NCI-H510A (cell line): ENCODE measurements at regions not wholly inside any gene's neighbourhood (a gene's known extent, or its start where the extent isn't known, plus 50 kb on each side); places are given as distances from the start of the nearest gene placed in this dataset.

ENCODE experiments used
- DNase-seq: peaks from one replicate; lab custom pipeline; 2025; lab: John Stamatoyannopoulos, UW

DNA sequence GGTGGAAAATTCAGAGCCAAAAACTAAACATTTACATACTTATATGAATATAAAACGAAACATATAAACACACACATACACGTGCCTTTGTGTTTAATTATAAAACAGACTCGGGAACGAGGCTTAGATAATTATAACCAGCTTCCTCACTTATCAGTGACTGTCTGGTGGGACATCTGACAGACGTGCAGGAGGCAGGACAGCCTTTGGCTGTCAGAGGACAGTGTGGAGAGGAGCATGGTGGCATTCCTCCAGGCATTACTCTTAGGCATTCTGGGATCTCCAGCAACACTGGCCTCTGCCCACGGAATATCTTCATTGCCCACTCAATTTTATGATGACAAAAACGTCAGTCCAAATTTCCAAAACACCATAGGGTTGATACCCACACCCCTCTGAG is 262.2 kb upstream of the NFE2L3 start:
- DNase-seq: no peak

DNA sequence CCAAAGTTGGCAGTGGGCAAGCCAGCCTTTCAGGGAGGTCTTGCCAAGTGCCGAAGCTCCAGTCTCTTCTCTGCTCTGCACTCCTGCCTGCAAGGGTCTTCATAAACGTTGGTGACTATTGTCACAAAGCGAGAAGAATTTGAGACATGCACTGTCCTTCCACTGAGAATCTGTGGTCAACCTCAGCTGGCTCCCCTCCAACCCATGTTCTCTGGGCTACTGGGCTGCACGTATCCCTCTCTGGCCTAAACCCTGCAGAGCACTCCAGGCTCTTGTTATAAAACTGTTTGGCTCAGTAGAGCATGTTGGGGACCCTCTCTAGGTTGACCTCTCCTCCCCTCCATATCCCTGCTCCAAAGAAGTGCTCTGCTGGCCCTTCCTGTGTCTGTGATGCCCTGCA is 260.4 kb upstream of the NFE2L3 start:
- no peak for DNase-seq

DNA sequence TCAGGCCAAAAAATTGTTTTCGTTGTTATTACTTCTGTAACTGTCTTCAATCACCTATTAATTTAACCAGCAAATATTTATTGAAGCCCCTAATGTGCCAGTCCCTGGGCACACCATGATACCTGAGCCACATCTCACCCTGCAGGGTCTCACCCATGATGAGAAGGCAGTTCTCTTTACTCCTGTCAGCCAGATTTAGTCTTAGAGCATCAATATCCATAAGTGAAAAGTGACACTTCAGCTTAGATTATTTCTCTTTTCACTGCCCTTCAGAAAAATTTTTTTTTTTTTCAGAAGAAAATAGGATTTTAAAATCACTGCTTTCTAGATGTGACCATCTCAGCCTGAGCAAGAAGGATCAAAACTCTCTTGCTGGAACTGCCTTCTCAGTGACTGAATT is 258.6 kb upstream of the NFE2L3 start:
- DNase-seq: no peak

GRCh38 chr7:25894002-25894901 is 257.7 kb upstream of the NFE2L3 start:
- DNase-seq: peak; percentile 20

GRCh38 chr7:25894902-25895791 is 256.9 kb upstream of the NFE2L3 start:
- peak; percentile 48 for DNase-seq

- no peak for DNase-seq
These were observed 256.2 kb upstream of the NFE2L3 start for GRCh38 chr7:25895792-25896171.

DNA sequence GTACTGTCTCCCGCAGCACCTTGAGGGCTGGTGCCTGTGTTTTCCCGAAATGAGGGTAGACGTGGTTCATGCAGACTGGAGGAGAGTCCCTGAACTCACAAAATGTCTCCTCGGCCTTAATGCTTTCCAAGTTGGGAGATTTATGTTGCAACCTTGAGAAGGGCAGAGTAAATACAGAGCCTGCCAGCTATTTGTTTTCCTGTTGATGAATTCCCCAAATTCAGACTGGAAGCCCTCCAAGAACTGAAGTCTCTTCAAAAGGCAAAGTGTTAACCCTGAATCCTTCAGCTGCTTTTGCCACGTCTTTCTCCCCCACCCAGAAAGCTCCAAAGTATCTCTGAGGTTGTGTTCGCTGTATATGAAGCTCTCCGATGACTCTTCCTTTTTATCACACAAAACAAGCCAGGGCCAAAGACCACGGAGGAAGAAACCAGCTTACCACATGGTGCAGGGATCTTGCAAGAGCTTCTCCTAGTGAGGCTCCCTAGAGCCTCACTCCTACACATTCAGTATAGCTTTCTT is 254.7 kb upstream of the NFE2L3 start:
- DNase-seq: no peak

DNA sequence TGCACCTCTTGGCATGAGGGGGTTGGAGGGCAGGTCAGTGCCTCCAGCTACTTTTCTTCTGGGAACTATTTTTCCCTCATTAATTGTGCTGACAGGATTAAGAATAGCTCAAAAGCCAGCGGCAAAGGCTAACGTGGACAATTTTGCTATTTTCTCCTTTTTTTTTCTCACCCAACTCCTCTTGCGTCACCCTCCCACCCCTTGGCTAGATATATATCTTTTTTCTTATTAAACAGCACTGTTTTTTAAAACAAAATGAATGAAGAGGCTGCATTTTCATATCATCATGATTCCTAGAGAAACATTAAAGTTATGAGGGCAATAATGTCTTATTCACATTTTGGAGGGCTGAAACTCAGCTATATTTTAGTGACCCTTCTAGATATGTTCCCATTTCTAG is 251.8 kb upstream of the NFE2L3 start:
- no peak for DNase-seq

GRCh38 chr7:25900877-25901276 is 251.1 kb upstream of the NFE2L3 start:
- DNase-seq: no peak

DNA sequence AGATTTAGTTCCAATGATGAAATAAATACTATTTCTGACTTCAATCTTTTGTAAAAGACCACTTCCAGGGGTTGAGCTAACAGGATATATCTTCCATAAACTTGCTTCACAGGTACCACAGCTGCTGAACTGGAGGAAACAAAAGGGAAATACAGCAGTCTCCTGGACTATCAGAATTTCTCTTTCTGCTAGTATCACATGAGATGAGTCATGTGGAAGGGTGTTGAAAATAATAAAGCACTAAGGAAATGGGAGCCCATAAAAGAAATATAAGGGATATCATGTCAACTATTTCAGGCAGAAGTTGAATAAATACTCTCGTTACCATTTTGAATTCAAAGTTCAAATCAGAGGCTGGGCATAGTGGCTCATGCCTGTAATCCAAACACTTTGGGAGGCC is 250.3 kb upstream of the NFE2L3 start:
- no peak for DNase-seq

- no peak for DNase-seq
These were observed 246.0 kb upstream of the NFE2L3 start for GRCh38 chr7:25906003-25906402.

DNA sequence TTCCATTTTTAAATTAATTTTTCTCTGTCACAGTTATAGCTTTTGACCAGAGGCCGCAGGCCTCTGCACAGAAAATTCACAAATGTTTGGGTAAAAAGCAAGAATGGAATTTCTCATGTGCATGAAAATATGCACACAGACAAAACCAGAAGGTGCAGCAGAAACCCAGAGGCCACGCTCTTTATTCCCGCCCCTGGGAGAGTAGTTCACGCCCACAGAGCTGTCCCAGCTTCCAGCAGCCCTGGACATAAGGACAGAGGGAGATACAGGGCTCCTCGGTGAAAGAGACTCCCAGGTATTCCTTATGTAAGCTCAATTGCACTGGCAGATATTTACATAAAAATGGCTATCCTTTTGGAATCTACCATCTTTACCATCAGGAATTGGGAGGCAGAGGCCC is 245.2 kb upstream of the NFE2L3 start:
- no peak for DNase-seq

DNA sequence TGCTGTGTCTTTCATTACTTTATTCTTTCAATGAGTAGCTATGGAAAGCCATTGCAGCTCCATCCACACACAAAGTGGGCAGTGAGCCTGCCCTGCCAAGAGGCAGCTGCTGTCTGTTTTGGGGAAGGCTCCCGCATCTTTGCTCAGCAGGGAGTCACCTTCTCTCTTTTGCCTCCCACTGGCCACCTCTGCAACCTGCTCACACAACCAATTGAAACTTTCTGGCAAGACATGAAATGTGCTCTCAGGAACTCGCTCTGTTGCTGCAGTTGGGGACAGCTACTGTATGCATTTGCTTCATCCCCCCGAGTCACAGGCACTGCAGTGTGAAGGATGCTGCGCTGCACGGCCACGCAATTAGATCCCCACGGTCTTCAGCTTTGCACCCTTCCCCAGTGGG is 244.8 kb upstream of the NFE2L3 start:
- DNase-seq: no peak

DNA sequence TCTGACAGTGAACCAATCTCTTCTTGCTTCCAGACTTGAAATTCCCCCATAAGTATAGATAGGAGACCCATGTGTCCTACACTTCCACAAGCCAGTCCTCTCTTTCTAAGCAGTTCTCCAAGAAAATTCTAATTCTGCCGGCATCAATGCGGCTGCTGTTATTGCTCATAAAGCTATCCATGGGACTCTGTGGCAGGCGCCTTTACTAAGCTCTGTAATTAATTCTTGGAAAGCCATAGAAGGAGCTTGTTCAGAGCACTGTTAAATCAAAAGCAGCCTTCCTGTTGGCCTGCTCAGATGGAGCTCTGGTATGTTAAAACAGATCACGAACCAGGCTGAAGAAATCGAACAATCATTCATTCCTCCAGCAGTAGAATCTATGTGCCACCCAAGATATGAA is 244.3 kb upstream of the NFE2L3 start:
- no peak for DNase-seq

DNA sequence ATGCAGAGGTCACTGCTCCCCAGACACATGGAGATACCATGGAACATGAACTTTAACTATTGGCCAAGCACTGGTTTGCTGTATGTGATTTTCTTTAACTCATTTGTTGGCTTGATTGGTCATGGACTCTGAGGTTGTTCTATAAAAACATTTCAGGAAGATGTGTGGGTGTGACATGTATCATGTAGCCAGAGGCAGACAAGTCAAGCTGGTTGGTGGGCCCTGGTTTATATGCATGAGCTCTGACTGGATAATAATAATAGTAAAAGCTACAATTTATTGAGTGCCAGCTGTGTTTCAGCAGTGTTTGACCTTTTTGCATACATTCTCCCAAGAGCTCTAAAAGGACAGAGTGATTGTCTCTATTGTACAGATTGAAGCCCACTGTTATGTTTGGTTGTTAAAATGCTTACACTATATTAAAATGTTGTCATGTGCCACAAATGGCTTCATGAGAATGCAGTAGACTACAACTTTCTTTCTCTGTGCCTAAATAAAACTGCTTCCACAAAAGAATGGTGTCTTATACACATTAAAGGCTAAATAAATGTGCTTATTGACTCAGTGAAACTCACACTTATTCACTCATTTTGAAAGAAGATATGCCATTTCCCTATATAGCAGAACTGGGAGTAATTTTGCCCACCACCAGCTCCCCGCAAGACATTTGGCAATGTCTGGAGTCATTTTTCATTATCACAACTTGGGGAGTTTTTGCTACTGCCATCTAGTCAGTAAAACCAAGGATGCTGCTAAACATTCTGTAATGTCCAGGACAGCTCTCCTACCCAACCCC is 243.6 kb upstream of the NFE2L3 start:
- no peak for DNase-seq

DNA sequence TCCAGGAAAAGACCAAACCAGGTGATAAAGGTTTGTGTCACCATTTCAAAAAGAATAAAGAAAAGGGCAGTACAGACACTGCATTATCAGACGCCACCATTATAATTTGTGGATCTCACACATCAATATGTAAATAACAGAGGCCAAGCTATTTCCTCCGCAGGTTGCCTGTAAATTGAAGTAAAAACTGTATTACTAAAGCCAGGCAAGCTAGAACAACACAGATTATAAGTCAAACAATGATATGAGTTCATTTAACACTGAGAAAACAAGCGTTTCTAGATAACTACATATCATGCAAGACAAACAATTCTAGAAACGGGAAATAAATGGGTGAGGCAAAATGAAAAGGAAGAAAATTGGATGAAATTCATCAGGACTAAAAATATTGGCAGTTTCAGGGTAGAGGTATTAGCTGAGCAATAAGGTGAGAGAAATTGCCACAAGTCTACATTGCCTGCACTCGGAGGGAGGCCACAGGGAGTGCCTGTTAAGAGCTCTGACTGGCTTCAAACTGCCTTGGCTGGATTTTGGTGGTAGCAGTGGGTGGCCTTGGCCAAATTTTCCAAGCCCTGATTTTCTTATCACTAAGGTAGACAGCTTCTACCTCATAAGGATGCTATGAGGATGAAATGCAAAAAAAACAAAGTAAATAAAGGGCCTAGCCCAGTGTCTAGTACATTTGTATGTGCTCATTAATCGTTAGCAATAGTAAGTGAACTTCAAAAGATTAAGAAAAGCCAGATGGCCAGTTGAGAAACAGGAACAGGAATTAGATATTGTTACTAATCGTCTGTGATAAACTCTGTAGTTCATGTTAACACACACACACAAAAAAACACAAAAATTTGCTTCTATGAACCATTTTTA is 240.0 kb upstream of the NFE2L3 start:
- DNase-seq: no peak

DNA sequence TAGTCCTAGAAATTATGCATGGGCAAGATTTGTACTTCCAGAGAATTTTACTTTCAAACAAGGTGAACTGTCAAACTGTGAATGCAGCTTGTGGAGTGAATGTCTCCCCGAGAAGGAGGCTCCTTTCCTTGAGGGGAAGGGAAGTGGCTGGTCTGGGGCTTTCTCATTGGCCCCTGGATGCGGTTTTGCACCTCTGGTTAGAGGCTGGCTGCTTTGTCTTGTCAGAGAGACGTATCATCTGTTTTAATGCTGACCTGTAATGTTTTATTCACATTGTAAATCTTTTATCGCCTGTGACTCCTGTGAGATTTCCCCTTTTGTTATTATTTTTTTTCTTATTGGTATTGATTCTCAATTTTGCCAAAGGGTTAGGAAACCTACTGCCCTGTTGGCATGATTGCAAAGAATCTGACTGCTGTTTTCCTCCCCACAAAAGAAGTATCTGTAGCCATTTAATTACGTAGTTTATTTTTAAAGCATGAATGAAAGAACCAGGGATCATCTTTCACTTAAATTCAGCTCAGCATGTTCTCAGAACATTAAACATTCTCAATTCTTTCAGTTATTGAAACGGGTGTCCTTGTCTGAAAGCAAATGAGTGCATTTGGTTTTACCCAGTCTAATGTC is 238.3 kb upstream of the NFE2L3 start:
- no peak for DNase-seq

- no peak for DNase-seq
These were observed 233.3 kb upstream of the NFE2L3 start for GRCh38 chr7:25918731-25919130.

- no peak for DNase-seq
These were observed 229.7 kb upstream of the NFE2L3 start for GRCh38 chr7:25922296-25922695.

- DNase-seq: no peak
These were observed 228.1 kb upstream of the NFE2L3 start for GRCh38 chr7:25923741-25924460.
